Common myeloid progenitor, CD34-positive (primary cell): ENCODE measurements at regions not wholly inside any gene's neighbourhood (a gene's known extent, or its start where the extent isn't known, plus 50 kb on each side); places are given as distances from the start of the nearest gene placed in this dataset.

ENCODE experiments used
- CTCF ChIA-PET: fragments of 350-600 bp; sonication (Branson Sonifier 250); formaldehyde crosslinking; loops from one replicate; lab custom pipeline; 2021; ENCODE audit warnings: antibody characterized with exemption; lab: Charles Lee
- POLR2A ChIA-PET: fragments of 350-600 bp; sonication (Branson Sonifier 250); formaldehyde crosslinking; loops from one replicate; lab custom pipeline; 2021; ENCODE audit warnings: antibody characterized with exemption; lab: Charles Lee
- DNase-seq, 3 donors: peaks; one replicate each; pipeline versions ENCODE4 v3.0.0 to v3.0.0-alpha.2; 2013
- H3K27ac ChIP-seq, 2 experiments: 1 replicate in 1 of 2; 2 replicates in 1 of 2; pipeline ENCODE4 v1.7.0; 2013; ENCODE audit warnings: inconsistent platforms in 2 of 2, low read length in 2 of 2, mild to moderate bottlenecking in 2 of 2, low read depth in 1 of 2, moderate library complexity in 1 of 2; ENCODE audit not compliant: severe bottlenecking in 2 of 2, insufficient read depth in 1 of 2, poor library complexity in 1 of 2
- H3K27me3 ChIP-seq, 5 experiments: replicated peaks in 2 of 5; 1 replicate in 3 of 5; 2 replicates in 2 of 5; pipeline versions ENCODE4 v1.6.1 to v1.7.0; 2013; ENCODE audit warnings: low read length in 4 of 5, mild to moderate bottlenecking in 2 of 5, moderate library complexity in 2 of 5, inconsistent platforms in 1 of 5; ENCODE audit not compliant: insufficient read depth in 5 of 5, control insufficient read depth in 4 of 5
- H3K36me3 ChIP-seq, 4 experiments: 1 replicate in 2 of 4; 2 replicates in 2 of 4; pipeline versions ENCODE4 v1.6.1 to v1.7.0; 2013; ENCODE audit warnings: low read length in 3 of 4, control low read depth in 1 of 4, mild to moderate bottlenecking in 1 of 4; ENCODE audit not compliant: control insufficient read depth in 4 of 4, insufficient read depth in 4 of 4
- H3K4me1 ChIP-seq, 4 experiments: 1 replicate in 3 of 4; 2 replicates in 1 of 4; pipeline versions ENCODE4 v1.6.1 to v1.7.1; 2013; ENCODE audit warnings: low read length in 3 of 4, mild to moderate bottlenecking in 3 of 4, control low read depth in 1 of 4, inconsistent platforms in 1 of 4, moderate library complexity in 1 of 4; ENCODE audit not compliant: control insufficient read depth in 4 of 4, insufficient read depth in 4 of 4; ENCODE audit errors: control extremely low read depth in 1 of 4
- H3K4me3 ChIP-seq, 7 experiments: 1 replicate in 4 of 7; 2 replicates in 3 of 7; pipeline versions ENCODE4 v1.5.1 to v1.7.0; 2013; ENCODE audit warnings: mild to moderate bottlenecking in 7 of 7, low read length in 6 of 7, moderate library complexity in 6 of 7, inconsistent platforms in 2 of 7, low read depth in 2 of 7, control low read depth in 1 of 7; ENCODE audit not compliant: insufficient read depth in 4 of 7, control insufficient read depth in 1 of 7; ENCODE audit errors: extremely low read depth in 1 of 7
- H3K9me3 ChIP-seq, 5 experiments: 1 replicate in 4 of 5; 2 replicates in 1 of 5; pipeline versions ENCODE4 v1.6.1 to v1.7.1; 2013; ENCODE audit warnings: low read length in 4 of 5, mild to moderate bottlenecking in 2 of 5, inconsistent platforms in 1 of 5, low read depth in 1 of 5, moderate library complexity in 1 of 5; ENCODE audit not compliant: control insufficient read depth in 4 of 5, insufficient read depth in 2 of 5; ENCODE audit errors: control extremely low read depth in 1 of 5
- WGBS: methylation state at CpG from one replicate; pipeline ENCODE4 v1.1.5; 2013; ENCODE audit not compliant: insufficient coverage; 5-methylcytosine and 5-hydroxymethylcytosine counted together

GRCh38 chr3:40737343-40737742 lies 212.6 kb downstream of the ZNF621 start:
- Histone ChIP-seq H3K27me3 (no peaks in the 10 kb centered on the region), H3K4me1 (peaks cover 0 to 8% (median 4%) of the 10 kb centered on the region in 4 experiments), H3K9me3 (peaks cover 0 to 2% (median under 1%) of the 10 kb centered on the region in 5 experiments), H3K27ac (no peak overlapping the region), H3K36me3 (no peaks in the 10 kb centered on the region), H3K4me3 (no peak overlapping the region)
- WGBS: 100% methylated on average over 1 of the region's 3 CpGs
- ChIA-PET POLR2A (no interaction called here), CTCF (no interaction called here)
- no peak for DNase-seq

- ChIA-PET CTCF (interaction anchor here (1.2 kb wide), 1 partner anchor 10 kb away, joined by 3 read pairs; no protein-coding TSS in a partner anchor), POLR2A (no interaction called here)
- H3K36me3 ChIP-seq: no peaks in the 10 kb centered on the region
- H3K27me3 ChIP-seq: no peaks in the 10 kb centered on the region
- H3K4me1 ChIP-seq: peaks cover 0 to 8% (median 4%) of the 10 kb centered on the region in 4 experiments
- H3K9me3 ChIP-seq: no peaks in the 10 kb centered on the region
- WGBS: no CpG with 5 or more reads among the region's 1 CpG
- H3K27ac ChIP-seq: no peak overlapping the region
- H3K4me3 ChIP-seq: no peak overlapping the region
- DNase-seq: no peak
Observed at GRCh38 chr3:40739971-40740370, 215.2 kb downstream of the ZNF621 start.

- ChIA-PET CTCF (no interaction called here), POLR2A (no interaction called here)
- no peaks in the 10 kb centered on the region for H3K9me3 ChIP-seq
- H3K27me3 ChIP-seq: no peaks in the 10 kb centered on the region
- DNase-seq: peak; percentile 9 to 71 (median 67)
- peaks cover 0 to 8% (median 4%) of the 10 kb centered on the region in 4 experiments for H3K4me1 ChIP-seq
- no peak overlapping the region for H3K27ac ChIP-seq
- H3K36me3 ChIP-seq: no peaks in the 10 kb centered on the region
- WGBS: 13% methylated on average over 1 of the region's 1 CpG
- no peak overlapping the region for H3K4me3 ChIP-seq
Observed at GRCh38 chr3:40741729-40742128, 217.0 kb downstream of the ZNF621 start.

- Histone ChIP-seq H3K9me3 (no peaks in the 10 kb centered on the region), H3K4me3 (no peak overlapping the region), H3K27ac (no peak overlapping the region), H3K27me3 (no peaks in the 10 kb centered on the region), H3K4me1 (peaks cover 0 to 8% (median 4%) of the 10 kb centered on the region in 4 experiments), H3K36me3 (no peaks in the 10 kb centered on the region)
- CTCF ChIA-PET: no interaction called here
- no peak for DNase-seq
- POLR2A ChIA-PET: no interaction called here
- WGBS: 94% methylated on average over 2 of the region's 2 CpGs
Observed at GRCh38 chr3:40745381-40746106, 220.8 kb downstream of the ZNF621 start.

GRCh38 chr3:40751666-40752065 lies 226.9 kb downstream of the ZNF621 start:
- no peaks in the 10 kb centered on the region for H3K27me3 ChIP-seq
- H3K36me3 ChIP-seq: no peaks in the 10 kb centered on the region
- ChIA-PET POLR2A (no interaction called here), CTCF (no interaction called here)
- no peak overlapping the region for H3K4me3 ChIP-seq
- WGBS: 100% methylated on average over 1 of the region's 1 CpG
- no peak overlapping the region for H3K27ac ChIP-seq
- no peak for DNase-seq
- H3K9me3 ChIP-seq: no peaks in the 10 kb centered on the region
- no peaks in the 10 kb centered on the region for H3K4me1 ChIP-seq

- Histone ChIP-seq H3K4me1 (no peaks in the 10 kb centered on the region), H3K27ac (no peak overlapping the region), H3K4me3 (no peak overlapping the region), H3K27me3 (no peaks in the 10 kb centered on the region), H3K36me3 (no peaks in the 10 kb centered on the region), H3K9me3 (peaks cover 0 to 2% (median 0%) of the 10 kb centered on the region in 5 experiments)
- CTCF ChIA-PET: no interaction called here
- DNase-seq: no peak
- WGBS: 100% methylated on average over 1 of the region's 3 CpGs
- POLR2A ChIA-PET: no interaction called here
Observed at GRCh38 chr3:40752492-40752891, 227.7 kb downstream of the ZNF621 start.

GRCh38 chr3:40753291-40753770 lies 228.6 kb downstream of the ZNF621 start:
- Histone ChIP-seq H3K4me1 (no peaks in the 10 kb centered on the region), H3K27ac (no peak overlapping the region), H3K9me3 (peaks cover 0 to 2% (median 0%) of the 10 kb centered on the region in 5 experiments), H3K27me3 (no peaks in the 10 kb centered on the region), H3K4me3 (no peak overlapping the region), H3K36me3 (no peaks in the 10 kb centered on the region)
- DNase-seq: no peak
- CTCF ChIA-PET: no interaction called here
- POLR2A ChIA-PET: no interaction called here
